ENCODE measurements at regions not wholly inside any gene's neighbourhood (a gene's known extent, or its start where the extent isn't known, plus 50 kb on each side); places are given as distances from the start of the nearest gene placed in this dataset.
"Not testable (repeated sequence)": the region's sequence is repeated elsewhere in the genome, so short reads cannot be mapped to it uniquely, and the experiment has no call there.

- intact Hi-C loops (cut with DNase I): no loop called here
- ATAC-seq: no peak
- WGBS, 2 donors: 50 to 68% methylated on average over 9 of the region's 9 CpGs
- no peaks in the 10 kb centered on the region for H3K9me3 ChIP-seq
- no peaks in the 10 kb centered on the region for H3K36me3 ChIP-seq (replicated peaks in 1 of 2; ENCODE audit: insufficient read depth in 1 of 2, low read depth in 2 of 2)
- no peaks in the 10 kb centered on the region for H3K27me3 ChIP-seq
- H3K27ac ChIP-seq: no peak overlapping the region
- H3K4me3 ChIP-seq: no peak overlapping the region
- TF ChIP-seq CTCF (IDR thresholded peaks at IDR 0.05): no peak
- DNase-seq: no peak
- H3K4me1 ChIP-seq: no peaks in the 10 kb centered on the region
These were observed 87.4 kb upstream of the LHX1 start for GRCh38 chr17:36849871-36850348.

GRCh38 chr17:36850790-36851189 lies 86.5 kb upstream of the LHX1 start:
- DNase-seq (no peak), ATAC-seq (no peak)
- no peak overlapping the region for H3K27ac ChIP-seq
- H3K4me3 ChIP-seq: no peak overlapping the region
- TF ChIP-seq CTCF (IDR thresholded peaks at IDR 0.05) (no peak), POLR2A (IDR thresholded peaks at IDR 0.05) (no peak)
- 74 to 93% methylated on average over 5 of the region's 5 CpGs for WGBS, 2 donors
- no peaks in the 10 kb centered on the region for H3K4me1 ChIP-seq
- no peaks in the 10 kb centered on the region for H3K9me3 ChIP-seq
- H3K36me3 ChIP-seq (replicated peaks in 1 of 2; ENCODE audit: insufficient read depth in 1 of 2, low read depth in 2 of 2): no peaks in the 10 kb centered on the region
- intact Hi-C loops (cut with DNase I): no loop called here
- H3K27me3 ChIP-seq: no peaks in the 10 kb centered on the region

- Histone ChIP-seq H3K27ac (no peak overlapping the region), H3K4me3 (no peak overlapping the region), H3K9me3 (no peaks in the 10 kb centered on the region), H3K36me3 (replicated peaks in 1 of 2; ENCODE audit: insufficient read depth in 1 of 2, low read depth in 2 of 2) (no peaks in the 10 kb centered on the region), H3K27me3 (no peaks in the 10 kb centered on the region), H3K4me1 (no peaks in the 10 kb centered on the region)
- no peak for DNase-seq
- 49% methylated on average over 6 to 7 of the region's 7 CpGs for WGBS, 2 donors
- TF ChIP-seq POLR2A (IDR thresholded peaks at IDR 0.05): no peak
- TF ChIP-seq CTCF (IDR thresholded peaks at IDR 0.05): no peak
- intact Hi-C loops (cut with DNase I): no loop called here
- no peak for ATAC-seq
These were observed 86.0 kb upstream of the LHX1 start for GRCh38 chr17:36851250-36851649.

- H3K4me3 ChIP-seq; intact Hi-C loops (cut with DNase I); H3K36me3 ChIP-seq (replicated peaks in 1 of 2; ENCODE audit: insufficient read depth in 1 of 2, low read depth in 2 of 2); DNase-seq; ATAC-seq; H3K27me3 ChIP-seq; H3K4me1 ChIP-seq; H3K27ac ChIP-seq; H3K9me3 ChIP-seq: not testable (repeated sequence)
- WGBS, 2 donors: 41 to 58% methylated on average over 1 of the region's 1 CpG
These were observed 84.8 kb upstream of the LHX1 start for GRCh38 chr17:36852478-36852877.

- no peak overlapping the region for H3K4me3 ChIP-seq
- no peaks in the 10 kb centered on the region for H3K9me3 ChIP-seq
- H3K4me1 ChIP-seq: no peaks in the 10 kb centered on the region
- intact Hi-C loops (cut with DNase I): no loop called here
- no peak overlapping the region for H3K27ac ChIP-seq
- no peaks in the 10 kb centered on the region for H3K27me3 ChIP-seq
- DNase-seq (no peak), ATAC-seq (no peak)
- H3K36me3 ChIP-seq (replicated peaks in 1 of 2; ENCODE audit: insufficient read depth in 1 of 2, low read depth in 2 of 2): no peaks in the 10 kb centered on the region
- 53 to 54% methylated on average over 3 of the region's 3 CpGs for WGBS, 2 donors
- TF ChIP-seq CTCF (IDR thresholded peaks at IDR 0.05) (no peak), POLR2A (IDR thresholded peaks at IDR 0.05) (no peak)
These were observed 82.3 kb upstream of the LHX1 start for GRCh38 chr17:36854982-36855381.
